Adrenal gland (tissue), 5 donors: ENCODE measurements at regions not wholly inside any gene's neighbourhood (a gene's known extent, or its start where the extent isn't known, plus 50 kb on each side); places are given as distances from the start of the nearest gene placed in this dataset.

ENCODE experiments used
- CTCF ChIP-seq, 6 experiments: fragments of 450-650 bp in 4 of 6; fragments of 200-600 bp in 2 of 6; sonication (generic) in 1 of 6; IDR thresholded peaks; 1 replicate in 5 of 6; 2 replicates in 1 of 6; pipeline versions ENCODE4 v1.5.1 to v1.8.0; 2016 to 2021; ENCODE audit warnings: antibody characterized with exemption in 6 of 6, mild to moderate bottlenecking in 2 of 6, moderate library complexity in 1 of 6
- POLR2A ChIP-seq, 2 donors: fragments of 450-650 bp; IDR thresholded peaks; one replicate each; pipeline ENCODE4 v1.6.1; 2017; ENCODE audit warnings: antibody characterized with exemption in 2 of 2, mild to moderate bottlenecking in 2 of 2, moderate library complexity in 1 of 2
- donor health status: DM: no; HTN: no; CAD: no.

GRCh38 chr7:34309116-34309515, 348.9 kb upstream of the NPSR1 start:
- TF ChIP-seq POLR2A (IDR thresholded peaks at IDR 0.05) (no peak), CTCF (IDR thresholded peaks at IDR 0.05) (no peak)
